ENCODE measurements at regions not wholly inside any gene's neighbourhood (a gene's known extent, or its start where the extent isn't known, plus 50 kb on each side); places are given as distances from the start of the nearest gene placed in this dataset.

DNA sequence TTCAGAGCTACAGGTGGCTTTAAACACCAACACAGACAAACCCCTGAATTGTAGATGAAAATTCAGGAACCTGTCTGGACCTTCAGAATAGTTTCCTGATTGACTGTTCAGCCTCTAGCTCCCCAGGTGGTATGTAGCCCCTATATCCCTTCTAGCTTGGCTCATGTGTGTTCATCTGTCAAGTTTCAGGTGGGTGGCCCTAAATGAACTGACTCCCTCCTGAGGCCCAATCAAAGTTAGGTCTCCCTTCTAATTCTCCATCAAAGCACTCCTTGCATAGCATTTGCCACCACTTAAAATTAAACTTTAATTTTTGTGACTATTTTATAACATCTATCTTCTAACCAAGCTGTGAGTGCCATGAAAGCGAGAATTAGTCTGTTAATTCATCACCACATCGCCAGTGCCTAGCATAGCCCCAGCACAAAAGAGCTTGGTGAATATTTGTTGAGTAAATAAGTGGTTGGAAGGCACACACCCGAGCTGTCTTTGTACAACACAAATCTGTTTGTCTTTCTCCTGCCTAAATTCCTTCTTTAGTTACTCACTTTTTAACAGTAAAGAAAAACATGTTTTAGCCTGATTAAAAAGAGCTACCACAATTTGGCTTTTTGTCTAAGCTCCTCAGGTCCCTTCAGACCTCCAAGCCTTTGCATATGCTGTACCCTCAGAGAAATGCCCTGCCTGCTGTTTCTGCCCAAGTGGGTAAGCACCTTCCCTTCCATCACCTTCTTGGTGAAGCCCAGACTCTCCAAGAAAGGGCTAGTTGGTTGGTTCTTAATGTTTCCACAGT, 138.1 kb upstream of the HMHB1 start:
- no peaks in the 10 kb centered on the region for H3K9me3 ChIP-seq (ENCODE audit: control insufficient read depth, insufficient read depth, low read length)
- H3K4me1 ChIP-seq (ENCODE audit: control insufficient read depth, insufficient read depth, low read length): no peaks in the 10 kb centered on the region
- no peaks in the 10 kb centered on the region for H3K27me3 ChIP-seq (ENCODE audit: control insufficient read depth, insufficient read depth, low read length)
- no peak overlapping the region for H3K4me3 ChIP-seq (ENCODE audit: low read depth, low read length)
- H3K36me3 ChIP-seq (ENCODE audit: control insufficient read depth, insufficient read depth, low read length): no peaks in the 10 kb centered on the region
- no peak overlapping the region for H3K9ac ChIP-seq (ENCODE audit: low read depth, low read length)

DNA sequence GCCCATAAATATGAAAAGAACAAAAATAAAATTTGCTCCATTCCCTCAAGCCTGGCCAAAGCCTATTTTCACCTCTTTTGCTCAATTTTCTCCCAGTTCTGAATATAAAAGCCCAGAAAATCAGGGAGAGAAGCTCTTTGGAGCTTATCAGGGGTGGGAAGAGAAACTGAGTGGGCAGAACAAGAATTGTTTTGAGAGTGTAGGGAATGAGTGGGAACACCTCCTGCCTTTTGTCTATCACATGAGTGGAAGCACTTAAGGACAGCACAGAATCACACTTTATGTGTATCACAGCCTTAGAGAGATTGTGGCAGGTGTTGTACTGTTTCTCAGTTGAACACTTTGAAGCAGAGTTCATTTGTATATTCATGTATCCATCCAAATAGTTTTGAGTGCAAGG, 139.2 kb upstream of the HMHB1 start:
- no peak overlapping the region for H3K4me3 ChIP-seq (ENCODE audit: low read depth, low read length)
- no peaks in the 10 kb centered on the region for H3K27me3 ChIP-seq (ENCODE audit: control insufficient read depth, insufficient read depth, low read length)
- no peaks in the 10 kb centered on the region for H3K36me3 ChIP-seq (ENCODE audit: control insufficient read depth, insufficient read depth, low read length)
- H3K9ac ChIP-seq (ENCODE audit: low read depth, low read length): no peak overlapping the region
- no peaks in the 10 kb centered on the region for H3K4me1 ChIP-seq (ENCODE audit: control insufficient read depth, insufficient read depth, low read length)
- H3K9me3 ChIP-seq (ENCODE audit: control insufficient read depth, insufficient read depth, low read length): no peaks in the 10 kb centered on the region

DNA sequence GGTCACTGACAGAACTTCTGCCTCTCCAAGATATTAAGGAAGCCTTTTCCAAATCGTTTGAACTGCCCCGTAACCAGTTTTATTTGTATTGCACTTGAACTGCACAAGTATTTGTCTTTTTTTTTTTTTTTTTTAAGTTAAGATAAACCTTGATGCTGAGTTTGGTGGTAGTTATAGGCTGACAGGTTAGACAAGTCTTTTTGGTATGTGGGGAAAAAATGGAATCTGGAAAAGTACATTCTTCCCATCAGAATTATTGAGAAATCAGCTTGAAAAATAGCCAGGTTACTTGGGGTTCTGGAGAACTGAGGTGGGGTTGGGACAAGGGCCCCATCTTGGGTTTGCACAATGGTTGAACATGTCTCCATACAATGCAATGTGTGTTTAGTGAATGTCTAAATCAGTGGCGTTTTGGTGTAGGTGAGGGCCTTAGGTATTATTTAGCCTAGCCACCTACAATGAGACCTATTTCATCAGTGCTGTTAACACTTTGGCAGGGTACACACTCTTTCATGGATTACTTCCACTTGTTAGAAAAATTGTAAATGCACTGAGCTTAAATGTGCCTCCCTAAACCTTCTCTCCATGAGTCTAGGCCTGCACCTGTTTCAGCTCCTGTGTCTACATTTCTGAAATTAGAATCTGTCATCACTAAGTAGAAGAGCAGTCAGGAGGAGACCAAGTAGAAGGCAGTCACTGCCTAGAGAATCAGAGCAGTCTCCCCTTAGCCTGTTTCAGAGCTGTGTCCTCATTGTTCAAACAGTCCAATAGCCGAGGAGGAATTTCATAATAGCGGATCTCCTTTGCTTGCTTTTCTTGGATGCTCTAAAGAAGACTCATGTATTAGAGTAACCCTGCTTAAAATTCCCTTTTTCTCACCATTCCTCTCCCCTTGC, 140.0 kb upstream of the HMHB1 start:
- H3K36me3 ChIP-seq (ENCODE audit: control insufficient read depth, insufficient read depth, low read length): no peaks in the 10 kb centered on the region
- no peaks in the 10 kb centered on the region for H3K9me3 ChIP-seq (ENCODE audit: control insufficient read depth, insufficient read depth, low read length)
- H3K4me1 ChIP-seq (ENCODE audit: control insufficient read depth, insufficient read depth, low read length): no peaks in the 10 kb centered on the region
- H3K4me3 ChIP-seq (ENCODE audit: low read depth, low read length): no peak overlapping the region
- H3K9ac ChIP-seq (ENCODE audit: low read depth, low read length): no peak overlapping the region
- no peaks in the 10 kb centered on the region for H3K27me3 ChIP-seq (ENCODE audit: control insufficient read depth, insufficient read depth, low read length)

DNA sequence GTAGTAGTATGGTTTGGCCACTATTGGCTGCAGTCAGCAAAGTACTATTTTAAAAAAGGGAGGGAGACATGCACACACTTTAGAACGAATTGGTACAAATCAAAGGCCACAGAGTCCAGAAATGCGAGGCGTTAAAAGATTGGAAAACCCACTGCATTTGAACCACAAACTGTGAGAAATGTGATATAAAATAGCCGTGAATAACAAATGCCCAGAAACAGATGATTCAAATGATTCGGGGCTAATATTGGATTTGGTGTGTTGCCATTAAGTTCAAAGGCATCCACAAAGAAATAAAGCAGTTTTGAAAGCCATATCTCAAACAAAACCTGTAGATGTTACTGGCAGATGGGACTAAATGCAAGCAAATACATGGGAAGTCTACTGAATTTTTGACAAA, 140.9 kb upstream of the HMHB1 start:
- no peaks in the 10 kb centered on the region for H3K9me3 ChIP-seq (ENCODE audit: control insufficient read depth, insufficient read depth, low read length)
- H3K4me3 ChIP-seq (ENCODE audit: low read depth, low read length): no peak overlapping the region
- H3K4me1 ChIP-seq (ENCODE audit: control insufficient read depth, insufficient read depth, low read length): no peaks in the 10 kb centered on the region
- no peaks in the 10 kb centered on the region for H3K27me3 ChIP-seq (ENCODE audit: control insufficient read depth, insufficient read depth, low read length)
- H3K9ac ChIP-seq (ENCODE audit: low read depth, low read length): no peak overlapping the region
- H3K36me3 ChIP-seq (ENCODE audit: control insufficient read depth, insufficient read depth, low read length): no peaks in the 10 kb centered on the region

DNA sequence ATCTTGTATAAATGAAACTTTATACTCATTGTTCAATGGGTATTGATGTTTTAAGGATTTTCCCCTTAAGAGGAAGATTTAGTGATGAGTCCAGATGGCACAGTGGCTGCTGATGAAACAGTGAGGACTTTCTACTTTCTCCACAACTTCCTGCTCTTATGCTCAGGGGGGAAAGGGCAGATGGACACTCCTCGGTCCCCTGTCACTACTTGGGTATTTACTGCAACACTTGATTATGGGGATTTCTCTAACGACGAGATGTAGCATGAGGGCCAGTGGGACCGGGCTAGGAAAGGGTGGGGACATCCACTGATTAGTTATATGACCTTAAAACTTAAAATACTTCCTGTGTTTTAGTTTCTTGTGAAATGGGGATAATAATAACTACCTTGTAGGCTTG, 146.1 kb upstream of the HMHB1 start:
- Histone ChIP-seq H3K27me3 (ENCODE audit: control insufficient read depth, insufficient read depth, low read length) (no peaks in the 10 kb centered on the region), H3K4me1 (ENCODE audit: control insufficient read depth, insufficient read depth, low read length) (no peaks in the 10 kb centered on the region), H3K36me3 (ENCODE audit: control insufficient read depth, insufficient read depth, low read length) (no peaks in the 10 kb centered on the region), H3K4me3 (ENCODE audit: low read depth, low read length) (no peak overlapping the region), H3K9me3 (ENCODE audit: control insufficient read depth, insufficient read depth, low read length) (no peaks in the 10 kb centered on the region), H3K9ac (ENCODE audit: low read depth, low read length) (no peak overlapping the region)

DNA sequence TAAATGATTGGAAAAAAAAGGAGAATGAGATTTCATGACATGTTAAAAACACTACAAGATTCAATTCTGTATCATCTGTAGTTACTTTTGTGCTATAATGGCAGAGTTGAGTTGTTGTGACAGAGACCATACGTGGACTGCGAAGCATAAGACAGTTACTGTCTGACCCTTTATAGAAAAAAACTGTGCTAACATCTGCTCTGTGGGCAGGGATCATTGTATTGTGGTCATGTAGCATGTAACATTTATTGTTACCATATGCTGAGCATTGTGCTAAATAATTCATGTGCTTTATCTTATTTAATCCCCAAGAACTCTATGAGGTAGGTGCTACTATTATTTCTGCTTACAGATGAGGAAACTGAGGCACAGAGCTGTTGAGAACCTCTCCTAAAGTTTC, 147.3 kb upstream of the HMHB1 start:
- Histone ChIP-seq H3K27me3 (ENCODE audit: control insufficient read depth, insufficient read depth, low read length) (no peaks in the 10 kb centered on the region), H3K9ac (ENCODE audit: low read depth, low read length) (no peak overlapping the region), H3K4me1 (ENCODE audit: control insufficient read depth, insufficient read depth, low read length) (no peaks in the 10 kb centered on the region), H3K9me3 (ENCODE audit: control insufficient read depth, insufficient read depth, low read length) (no peaks in the 10 kb centered on the region), H3K4me3 (ENCODE audit: low read depth, low read length) (no peak overlapping the region), H3K36me3 (ENCODE audit: control insufficient read depth, insufficient read depth, low read length) (no peaks in the 10 kb centered on the region)

DNA sequence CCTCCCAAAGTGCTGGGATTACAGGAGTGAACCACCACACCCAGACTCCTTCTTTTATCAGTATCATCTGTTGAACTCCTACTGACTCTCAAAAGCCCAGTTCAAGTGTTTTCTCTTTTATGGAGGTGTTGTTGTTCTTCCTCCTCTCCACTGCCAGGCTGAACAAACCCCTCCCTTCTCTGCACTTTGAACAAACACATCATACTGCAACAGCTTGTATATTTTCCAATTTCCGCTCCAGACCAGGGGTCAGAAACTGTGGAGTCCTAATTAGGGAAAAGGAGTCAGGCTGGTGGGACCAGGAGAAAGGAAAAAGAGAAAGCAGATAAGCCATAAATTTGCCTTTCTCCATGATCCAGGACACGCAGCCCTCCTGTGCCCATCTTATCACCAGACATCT, 148.1 kb upstream of the HMHB1 start:
- Histone ChIP-seq H3K9me3 (ENCODE audit: control insufficient read depth, insufficient read depth, low read length) (no peaks in the 10 kb centered on the region), H3K4me1 (ENCODE audit: control insufficient read depth, insufficient read depth, low read length) (no peaks in the 10 kb centered on the region), H3K9ac (ENCODE audit: low read depth, low read length) (no peak overlapping the region), H3K36me3 (ENCODE audit: control insufficient read depth, insufficient read depth, low read length) (no peaks in the 10 kb centered on the region), H3K27me3 (ENCODE audit: control insufficient read depth, insufficient read depth, low read length) (no peaks in the 10 kb centered on the region), H3K4me3 (ENCODE audit: low read depth, low read length) (no peak overlapping the region)

DNA sequence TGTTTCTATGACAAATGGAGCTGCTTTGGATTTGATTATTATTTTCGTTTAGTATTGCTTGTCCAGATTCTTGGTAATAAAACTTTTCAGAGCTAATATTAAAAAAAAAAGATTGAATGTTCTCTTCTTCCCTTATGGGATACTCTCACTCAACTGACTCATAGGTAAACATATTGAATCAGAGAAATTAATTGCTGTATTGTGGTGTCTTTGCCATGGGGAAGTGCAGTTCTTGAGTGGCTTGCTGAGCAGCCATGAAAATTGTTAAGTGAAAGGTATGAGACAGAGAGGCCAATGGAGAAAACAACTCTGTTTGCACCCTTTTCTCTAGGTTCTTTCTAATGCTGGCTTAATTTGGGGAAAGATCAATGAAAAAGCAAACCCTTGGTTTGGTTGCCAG, 149.9 kb upstream of the HMHB1 start:
- Histone ChIP-seq H3K36me3 (ENCODE audit: control insufficient read depth, insufficient read depth, low read length) (no peaks in the 10 kb centered on the region), H3K4me3 (ENCODE audit: low read depth, low read length) (no peak overlapping the region), H3K27me3 (ENCODE audit: control insufficient read depth, insufficient read depth, low read length) (no peaks in the 10 kb centered on the region), H3K9ac (ENCODE audit: low read depth, low read length) (no peak overlapping the region), H3K4me1 (ENCODE audit: control insufficient read depth, insufficient read depth, low read length) (no peaks in the 10 kb centered on the region), H3K9me3 (ENCODE audit: control insufficient read depth, insufficient read depth, low read length) (no peaks in the 10 kb centered on the region)

DNA sequence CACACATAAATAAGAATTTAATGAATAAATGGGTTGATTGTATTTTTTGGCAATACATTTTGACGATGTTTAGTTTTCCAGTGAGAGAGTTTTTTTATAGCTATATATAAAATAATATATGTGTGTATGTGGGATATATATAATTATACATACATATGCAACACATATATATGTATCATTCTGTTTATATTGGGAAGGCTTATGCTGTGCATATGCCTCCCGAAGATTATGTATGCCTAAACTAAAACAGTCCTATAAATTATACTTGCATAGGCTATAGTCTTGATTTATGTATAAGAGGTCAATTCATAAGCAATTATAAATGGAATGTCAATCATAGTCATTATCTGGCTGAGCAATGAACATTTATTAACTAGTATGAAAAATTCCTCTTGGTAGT, 151.3 kb upstream of the HMHB1 start:
- Histone ChIP-seq H3K9ac (ENCODE audit: low read depth, low read length) (no peak overlapping the region), H3K4me1 (ENCODE audit: control insufficient read depth, insufficient read depth, low read length) (no peaks in the 10 kb centered on the region), H3K9me3 (ENCODE audit: control insufficient read depth, insufficient read depth, low read length) (no peaks in the 10 kb centered on the region), H3K4me3 (ENCODE audit: low read depth, low read length) (no peak overlapping the region), H3K36me3 (ENCODE audit: control insufficient read depth, insufficient read depth, low read length) (no peaks in the 10 kb centered on the region), H3K27me3 (ENCODE audit: control insufficient read depth, insufficient read depth, low read length) (no peaks in the 10 kb centered on the region)

DNA sequence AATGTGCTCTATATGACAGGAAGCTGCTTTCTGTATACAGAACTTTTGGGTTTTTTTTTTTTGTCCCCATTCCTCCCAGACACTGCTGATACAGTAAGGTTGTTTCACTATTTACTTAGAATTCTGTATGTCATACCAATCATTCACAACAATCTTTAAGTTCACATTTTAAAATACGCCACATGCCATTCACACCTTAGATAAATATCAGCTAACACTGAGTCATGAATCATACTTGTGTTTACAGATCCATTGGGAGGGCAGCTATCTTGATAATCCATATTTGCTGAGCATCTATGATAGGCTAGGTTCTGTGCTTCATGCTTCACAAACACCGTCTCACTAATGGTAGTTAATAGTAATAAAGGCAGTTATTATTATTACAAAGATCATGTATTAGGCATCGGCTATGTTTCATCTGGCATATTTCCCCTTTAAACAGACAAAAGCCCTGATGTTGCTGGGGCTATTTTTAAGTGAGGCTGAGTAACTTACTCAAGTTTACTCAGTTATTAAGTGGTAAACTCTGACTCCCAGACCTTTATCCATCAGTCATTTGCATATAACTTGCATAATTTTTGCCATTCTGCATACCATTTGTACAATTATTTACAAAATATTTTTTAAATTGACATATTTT, 152.2 kb upstream of the HMHB1 start:
- H3K9me3 ChIP-seq (ENCODE audit: control insufficient read depth, insufficient read depth, low read length): no peaks in the 10 kb centered on the region
- H3K27me3 ChIP-seq (ENCODE audit: control insufficient read depth, insufficient read depth, low read length): no peaks in the 10 kb centered on the region
- no peaks in the 10 kb centered on the region for H3K4me1 ChIP-seq (ENCODE audit: control insufficient read depth, insufficient read depth, low read length)
- H3K9ac ChIP-seq (ENCODE audit: low read depth, low read length): no peak overlapping the region
- H3K4me3 ChIP-seq (ENCODE audit: low read depth, low read length): no peak overlapping the region
- H3K36me3 ChIP-seq (ENCODE audit: control insufficient read depth, insufficient read depth, low read length): no peaks in the 10 kb centered on the region

DNA sequence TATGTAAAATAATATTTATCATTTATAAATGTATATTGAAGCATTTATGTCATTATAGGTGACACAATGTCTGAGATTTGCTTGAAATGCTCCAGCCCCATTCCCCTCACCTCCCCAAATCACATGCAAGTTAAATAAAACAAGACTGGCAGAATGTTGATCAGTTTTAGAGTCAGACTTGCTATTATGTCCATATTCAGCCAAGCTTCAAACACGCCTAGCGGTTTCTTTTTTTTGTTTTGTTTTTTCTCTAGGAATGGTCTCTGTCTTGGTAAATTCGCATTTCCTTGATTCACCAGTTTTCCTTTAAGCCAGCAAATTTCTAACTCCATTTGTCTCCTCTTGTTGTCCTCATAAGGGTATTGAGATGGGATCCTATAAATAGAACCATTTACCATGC, 153.0 kb upstream of the HMHB1 start:
- no peak overlapping the region for H3K9ac ChIP-seq (ENCODE audit: low read depth, low read length)
- H3K27me3 ChIP-seq (ENCODE audit: control insufficient read depth, insufficient read depth, low read length): no peaks in the 10 kb centered on the region
- no peak overlapping the region for H3K4me3 ChIP-seq (ENCODE audit: low read depth, low read length)
- H3K36me3 ChIP-seq (ENCODE audit: control insufficient read depth, insufficient read depth, low read length): no peaks in the 10 kb centered on the region
- no peaks in the 10 kb centered on the region for H3K4me1 ChIP-seq (ENCODE audit: control insufficient read depth, insufficient read depth, low read length)
- H3K9me3 ChIP-seq (ENCODE audit: control insufficient read depth, insufficient read depth, low read length): no peaks in the 10 kb centered on the region
